PC-3 (cell line): ENCODE measurements at regions not wholly inside any gene's neighbourhood (a gene's known extent, or its start where the extent isn't known, plus 50 kb on each side); places are given as distances from the start of the nearest gene placed in this dataset.

Source experiments
- EZH2 ChIP-seq: fragments of 300-600 bp; sonication (generic); IDR thresholded peaks from one replicate; pipeline ENCODE4 v1.6.1; 2017; ENCODE audit warnings: antibody characterized with exemption, mild to moderate bottlenecking, low read length; ENCODE audit not compliant: unreplicated experiment
- EZH2phosphoT487 ChIP-seq: fragments of 300-600 bp; sonication (generic); IDR thresholded peaks from 2 replicates; pipeline ENCODE4 v1.6.1; 2018; ENCODE audit warnings: mild to moderate bottlenecking, antibody characterized with exemption, low read length, borderline replicate concordance
- TF ChIP-seq, protein P1 (sequence below): fragments of 300-600 bp; sonication (generic); conservative IDR thresholded peaks from 2 replicates; pipeline ENCODE4 v1.5.1; 2017; ENCODE audit warnings: antibody characterized with exemption, low read depth, mild to moderate bottlenecking, low read length

DNA sequence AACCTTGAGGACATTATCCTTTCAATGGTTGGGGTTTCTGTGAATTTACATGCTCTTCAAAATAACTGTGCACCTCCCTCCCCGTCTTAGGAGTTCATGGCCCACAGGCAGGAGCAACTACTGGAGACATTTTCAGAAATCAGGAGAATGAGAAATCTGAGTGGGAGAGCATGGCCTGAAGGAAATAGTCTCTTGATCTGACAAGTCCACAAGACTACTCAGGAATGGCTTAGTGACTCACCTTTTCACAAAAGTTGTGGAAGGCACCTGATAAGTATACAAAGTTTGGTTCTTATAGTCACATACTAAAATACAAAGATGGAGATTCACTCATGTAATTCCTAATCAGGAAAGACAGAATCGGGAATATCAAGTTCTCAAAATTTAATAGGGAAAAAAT is 83.6 kb upstream of the NCKAP5 start:
- TF ChIP-seq, protein P1, sequence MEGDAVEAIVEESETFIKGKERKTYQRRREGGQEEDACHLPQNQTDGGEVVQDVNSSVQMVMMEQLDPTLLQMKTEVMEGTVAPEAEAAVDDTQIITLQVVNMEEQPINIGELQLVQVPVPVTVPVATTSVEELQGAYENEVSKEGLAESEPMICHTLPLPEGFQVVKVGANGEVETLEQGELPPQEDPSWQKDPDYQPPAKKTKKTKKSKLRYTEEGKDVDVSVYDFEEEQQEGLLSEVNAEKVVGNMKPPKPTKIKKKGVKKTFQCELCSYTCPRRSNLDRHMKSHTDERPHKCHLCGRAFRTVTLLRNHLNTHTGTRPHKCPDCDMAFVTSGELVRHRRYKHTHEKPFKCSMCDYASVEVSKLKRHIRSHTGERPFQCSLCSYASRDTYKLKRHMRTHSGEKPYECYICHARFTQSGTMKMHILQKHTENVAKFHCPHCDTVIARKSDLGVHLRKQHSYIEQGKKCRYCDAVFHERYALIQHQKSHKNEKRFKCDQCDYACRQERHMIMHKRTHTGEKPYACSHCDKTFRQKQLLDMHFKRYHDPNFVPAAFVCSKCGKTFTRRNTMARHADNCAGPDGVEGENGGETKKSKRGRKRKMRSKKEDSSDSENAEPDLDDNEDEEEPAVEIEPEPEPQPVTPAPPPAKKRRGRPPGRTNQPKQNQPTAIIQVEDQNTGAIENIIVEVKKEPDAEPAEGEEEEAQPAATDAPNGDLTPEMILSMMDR, result no peak
- TF ChIP-seq EZH2phosphoT487 (no peak), EZH2 (no peak)
